Transverse colon (tissue), 3 donors: ENCODE measurements at regions not wholly inside any gene's neighbourhood (a gene's known extent, or its start where the extent isn't known, plus 50 kb on each side); places are given as distances from the start of the nearest gene placed in this dataset.

Experiments
- POLR2A ChIP-seq: fragments of 450-650 bp; IDR thresholded peaks from one replicate; pipeline ENCODE4 v1.6.1; 2016; ENCODE audit warnings: antibody characterized with exemption, mild to moderate bottlenecking, moderate library complexity
- TF ChIP-seq, protein P1 (sequence below), 5 experiments: fragments of 200-600 bp in 3 of 5; fragments of 450-650 bp in 2 of 5; sonication (generic) in 3 of 5; IDR thresholded peaks; 1 replicate in 2 of 5; 2 replicates in 3 of 5; pipeline ENCODE4 v1.5.1; 2016 to 2017; ENCODE audit warnings: antibody characterized with exemption in 5 of 5, inconsistent platforms in 3 of 5, mild to moderate bottlenecking in 2 of 5, moderate library complexity in 1 of 5

DNA sequence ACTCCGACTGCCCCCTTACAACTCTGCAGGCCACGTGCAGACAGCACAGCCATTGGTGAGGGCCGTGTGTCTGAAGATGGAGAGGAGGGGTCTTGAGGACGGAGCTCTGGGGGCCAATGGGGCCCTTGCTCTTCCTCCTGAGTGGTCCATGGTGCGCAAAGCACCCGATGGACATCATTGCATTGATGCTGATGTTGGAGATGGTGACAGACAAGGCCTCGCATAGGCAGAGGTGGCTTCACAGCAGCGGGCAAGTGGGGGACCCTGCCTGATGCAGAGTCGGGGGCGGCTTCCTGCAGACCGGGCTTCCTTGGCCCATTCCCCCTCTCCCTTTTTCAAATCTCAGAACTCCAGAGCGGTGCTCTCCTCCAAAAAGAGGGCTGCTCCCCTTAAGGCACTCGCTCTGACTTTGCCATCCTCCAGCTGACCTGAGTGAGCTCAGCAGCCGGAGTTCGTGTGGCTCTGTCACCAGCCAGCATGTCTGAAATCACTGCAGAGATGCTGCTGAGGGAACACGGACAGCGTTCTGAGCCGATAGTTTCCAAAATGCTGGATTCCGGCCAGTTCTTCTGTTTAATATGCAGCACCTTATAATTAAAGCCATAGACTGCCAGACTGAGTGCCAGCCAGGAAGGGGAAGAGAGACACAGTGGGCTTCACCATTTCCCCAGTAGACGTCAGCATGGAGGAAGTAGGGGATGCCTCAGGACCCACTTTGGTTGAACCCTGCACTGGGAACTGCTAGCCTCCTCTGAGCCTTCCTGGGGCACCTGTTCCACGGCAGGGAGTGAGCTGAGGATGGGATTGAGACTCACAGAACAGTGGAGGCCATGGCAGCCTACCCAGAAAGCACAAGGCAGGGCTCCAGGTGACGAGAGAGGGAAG lies 278.2 kb downstream of the BRD1 start:
- TF ChIP-seq POLR2A = no peak
- TF ChIP-seq, protein P1, sequence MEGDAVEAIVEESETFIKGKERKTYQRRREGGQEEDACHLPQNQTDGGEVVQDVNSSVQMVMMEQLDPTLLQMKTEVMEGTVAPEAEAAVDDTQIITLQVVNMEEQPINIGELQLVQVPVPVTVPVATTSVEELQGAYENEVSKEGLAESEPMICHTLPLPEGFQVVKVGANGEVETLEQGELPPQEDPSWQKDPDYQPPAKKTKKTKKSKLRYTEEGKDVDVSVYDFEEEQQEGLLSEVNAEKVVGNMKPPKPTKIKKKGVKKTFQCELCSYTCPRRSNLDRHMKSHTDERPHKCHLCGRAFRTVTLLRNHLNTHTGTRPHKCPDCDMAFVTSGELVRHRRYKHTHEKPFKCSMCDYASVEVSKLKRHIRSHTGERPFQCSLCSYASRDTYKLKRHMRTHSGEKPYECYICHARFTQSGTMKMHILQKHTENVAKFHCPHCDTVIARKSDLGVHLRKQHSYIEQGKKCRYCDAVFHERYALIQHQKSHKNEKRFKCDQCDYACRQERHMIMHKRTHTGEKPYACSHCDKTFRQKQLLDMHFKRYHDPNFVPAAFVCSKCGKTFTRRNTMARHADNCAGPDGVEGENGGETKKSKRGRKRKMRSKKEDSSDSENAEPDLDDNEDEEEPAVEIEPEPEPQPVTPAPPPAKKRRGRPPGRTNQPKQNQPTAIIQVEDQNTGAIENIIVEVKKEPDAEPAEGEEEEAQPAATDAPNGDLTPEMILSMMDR (IDR thresholded peaks at IDR 0.05) = no peak
